HT1080 (cell line): ENCODE measurements at regions not wholly inside any gene's neighbourhood (a gene's known extent, or its start where the extent isn't known, plus 50 kb on each side); places are given as distances from the start of the nearest gene placed in this dataset.

Source experiments
- DNase-seq: peaks from one replicate; pipeline ENCODE4 v3.0.0-alpha.2; 2015; ENCODE audit warnings: low read depth

GRCh38 chr16:65869261-65869660 is 497.2 kb upstream of the CDH5 start:
- no peak for DNase-seq

DNA sequence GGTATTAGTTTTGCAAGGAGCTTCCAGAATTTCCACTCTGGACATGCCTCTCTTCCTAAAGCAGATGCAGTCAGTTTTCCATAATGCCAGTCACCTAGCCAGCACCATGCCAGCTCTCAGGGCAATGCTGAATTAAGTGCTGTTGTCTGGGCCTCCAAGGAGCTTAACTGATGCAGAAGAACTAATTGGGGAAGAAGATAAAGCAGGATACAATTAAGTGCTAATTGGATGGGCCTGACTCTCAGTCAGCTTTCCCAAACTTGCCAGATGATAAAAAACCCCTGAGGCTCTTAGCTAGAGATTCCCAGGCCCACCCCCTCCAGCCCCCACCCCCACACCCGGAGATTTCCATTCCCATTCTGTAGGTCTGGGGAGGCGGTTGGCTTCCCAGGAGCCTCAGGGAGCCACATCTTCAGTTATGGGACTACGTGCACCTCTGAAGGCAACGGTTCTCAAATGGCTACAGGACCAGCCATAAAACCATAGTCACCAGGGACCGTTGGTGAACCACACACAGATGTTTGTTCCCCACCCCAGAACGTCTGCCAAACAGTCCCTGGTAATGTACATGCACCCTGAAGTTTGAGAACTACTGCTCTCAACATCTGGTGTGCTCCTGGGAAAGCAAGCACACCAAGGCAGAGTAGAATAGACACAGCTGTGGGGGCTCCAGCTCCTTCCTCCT is 499.1 kb upstream of the CDH5 start:
- DNase-seq, result no peak

- no peak for DNase-seq
These were observed 503.3 kb upstream of the CDH5 start for GRCh38 chr16:65863236-65863635.

- DNase-seq, result no peak
These were observed 505.3 kb upstream of the CDH5 start for GRCh38 chr16:65861131-65861731.

DNA sequence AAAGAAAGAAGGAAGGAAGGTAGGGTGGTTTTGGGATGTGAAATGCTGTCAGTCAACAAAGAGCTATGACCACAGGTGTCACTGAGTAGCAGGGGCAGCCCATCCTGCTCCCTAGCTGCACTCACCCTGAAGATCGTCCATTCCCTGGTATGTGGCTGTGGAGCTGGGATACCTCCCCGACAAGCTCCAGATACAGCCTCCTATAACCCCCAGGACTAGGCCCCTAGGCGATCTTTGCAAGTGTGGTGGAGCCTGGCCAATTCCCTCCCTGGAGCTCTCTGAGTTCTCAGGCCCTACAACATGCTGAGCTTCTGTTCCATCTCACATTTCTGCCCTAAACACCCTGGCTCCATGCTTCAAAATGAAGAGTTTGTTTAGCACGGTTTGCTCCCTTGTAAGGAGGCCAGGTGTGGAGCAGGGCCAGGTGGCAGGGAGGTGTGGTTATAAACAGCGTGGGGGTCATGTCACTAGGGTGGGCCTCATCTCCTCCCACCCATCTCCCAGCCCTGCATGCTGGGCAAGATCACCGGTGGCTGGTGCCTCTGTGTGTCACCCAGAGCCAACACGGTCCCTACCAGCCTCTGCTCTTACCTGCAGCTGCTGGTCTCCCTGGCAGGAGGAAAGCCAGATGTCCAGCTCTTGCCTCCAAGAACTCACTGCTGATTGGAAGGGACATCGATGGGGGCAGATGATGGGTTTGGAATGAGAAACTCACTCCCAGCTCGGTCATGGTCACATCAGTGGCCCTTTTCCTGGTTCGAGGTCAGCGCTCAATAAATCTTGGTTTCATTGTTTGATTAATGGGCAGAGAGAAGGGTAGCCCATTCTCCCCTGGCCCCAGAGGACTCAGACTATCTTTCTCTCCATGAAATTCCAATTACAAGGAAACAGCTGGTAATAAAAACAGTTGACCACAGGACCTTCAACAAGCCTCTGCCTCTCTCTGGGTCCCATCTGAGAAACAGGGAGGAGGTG is 511.0 kb upstream of the CDH5 start:
- no peak for DNase-seq

DNA sequence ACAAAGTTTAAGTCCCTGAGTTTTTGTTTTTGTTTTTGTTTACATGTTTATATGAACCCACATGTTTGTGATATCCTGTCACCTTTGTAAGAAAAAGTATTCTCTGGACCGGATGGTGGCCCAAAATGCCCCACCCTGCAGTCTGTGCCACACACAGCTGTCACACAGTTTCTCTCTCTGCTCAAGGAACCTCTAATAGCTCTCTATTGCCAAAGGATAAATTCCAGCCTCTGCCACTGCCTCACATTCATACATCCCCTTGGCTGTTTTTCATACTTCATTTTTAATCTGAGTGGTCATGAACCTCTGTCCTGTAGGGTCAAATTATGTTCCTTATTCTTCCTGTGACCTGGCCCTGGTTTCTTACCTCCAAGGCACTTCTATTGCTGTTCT is 520.3 kb upstream of the CDH5 start:
- no peak for DNase-seq

DNA sequence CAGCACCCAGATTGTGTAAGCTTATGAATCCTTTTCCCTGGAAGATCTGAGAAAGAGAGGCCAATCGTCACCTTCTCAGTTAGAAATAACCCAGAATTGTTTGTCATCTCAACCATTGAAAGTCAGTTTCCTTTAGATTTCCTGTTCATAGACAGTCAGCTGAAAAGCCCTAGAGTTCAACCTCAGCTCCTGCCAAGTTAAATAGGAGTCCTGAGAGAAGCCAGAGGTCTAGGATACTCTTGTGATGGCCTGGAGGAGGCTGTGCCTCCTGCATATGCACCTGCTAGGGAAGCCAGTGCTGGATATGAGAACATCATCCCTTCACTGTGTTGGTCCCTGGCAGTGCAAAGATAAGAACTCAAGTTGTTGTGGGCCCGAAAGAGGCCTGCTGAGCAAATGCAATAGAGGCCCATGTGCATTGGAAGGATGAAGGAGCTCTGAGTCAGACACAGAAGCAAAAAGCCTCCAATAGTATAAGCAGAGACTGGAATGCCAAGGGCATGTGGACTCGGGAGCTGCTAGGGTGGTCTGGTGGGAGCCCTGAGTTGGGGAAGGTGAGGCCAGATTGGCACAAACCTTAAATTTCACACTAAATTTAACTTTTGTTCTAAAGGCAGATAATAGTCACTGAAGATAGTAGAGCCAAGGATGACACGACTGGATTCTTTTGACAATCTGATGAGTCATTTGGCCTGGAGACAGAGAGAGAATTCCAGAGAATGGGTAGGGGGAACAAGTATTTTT is 520.9 kb upstream of the CDH5 start:
- peak; percentile 9 for DNase-seq

DNA sequence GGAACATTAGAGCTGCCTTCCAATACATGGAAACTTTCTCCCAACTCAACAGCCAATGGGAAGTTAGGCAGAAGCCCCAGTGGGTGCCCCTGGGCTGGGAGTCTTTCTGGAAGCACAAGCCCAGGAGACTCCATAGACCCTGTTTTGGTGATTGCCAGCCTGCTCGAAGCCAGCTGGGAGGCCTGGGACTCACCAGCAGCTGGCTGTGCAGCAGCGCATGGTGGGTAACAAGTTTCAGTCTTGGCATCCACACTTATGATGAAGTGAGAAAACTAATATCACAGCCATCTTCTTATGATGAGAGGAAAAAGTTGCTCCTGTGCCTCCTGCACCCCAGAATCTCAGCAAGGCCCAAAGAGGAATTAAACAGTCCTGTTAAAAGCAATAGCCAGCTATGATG is 522.5 kb upstream of the CDH5 start:
- DNase-seq, result no peak

GRCh38 chr16:65842067-65842466 is 524.4 kb upstream of the CDH5 start:
- no peak for DNase-seq

- DNase-seq, result no peak
These were observed 528.5 kb upstream of the CDH5 start for GRCh38 chr16:65838001-65838400.

DNA sequence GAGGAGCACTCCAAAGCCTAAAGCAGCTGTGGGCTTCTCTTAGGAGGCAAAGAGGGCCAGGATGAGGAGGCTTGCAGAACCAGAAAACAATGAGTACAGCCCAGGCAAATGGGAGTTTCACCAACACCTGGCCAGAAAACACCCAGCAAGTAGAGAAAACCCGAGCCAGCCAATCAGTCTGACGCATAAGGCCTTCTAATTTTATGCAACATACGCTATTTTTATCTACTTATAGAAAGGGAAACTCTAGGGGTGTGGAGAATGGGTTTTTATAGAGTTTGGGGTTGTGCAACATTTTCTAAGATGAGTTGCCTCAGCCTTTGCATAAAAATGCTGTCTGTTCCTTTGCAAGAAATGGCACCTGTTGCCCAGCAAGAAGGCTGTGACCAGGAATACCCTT is 529.0 kb upstream of the CDH5 start:
- DNase-seq, result no peak

GRCh38 chr16:65834688-65835087 is 531.8 kb upstream of the CDH5 start:
- no peak for DNase-seq

DNA sequence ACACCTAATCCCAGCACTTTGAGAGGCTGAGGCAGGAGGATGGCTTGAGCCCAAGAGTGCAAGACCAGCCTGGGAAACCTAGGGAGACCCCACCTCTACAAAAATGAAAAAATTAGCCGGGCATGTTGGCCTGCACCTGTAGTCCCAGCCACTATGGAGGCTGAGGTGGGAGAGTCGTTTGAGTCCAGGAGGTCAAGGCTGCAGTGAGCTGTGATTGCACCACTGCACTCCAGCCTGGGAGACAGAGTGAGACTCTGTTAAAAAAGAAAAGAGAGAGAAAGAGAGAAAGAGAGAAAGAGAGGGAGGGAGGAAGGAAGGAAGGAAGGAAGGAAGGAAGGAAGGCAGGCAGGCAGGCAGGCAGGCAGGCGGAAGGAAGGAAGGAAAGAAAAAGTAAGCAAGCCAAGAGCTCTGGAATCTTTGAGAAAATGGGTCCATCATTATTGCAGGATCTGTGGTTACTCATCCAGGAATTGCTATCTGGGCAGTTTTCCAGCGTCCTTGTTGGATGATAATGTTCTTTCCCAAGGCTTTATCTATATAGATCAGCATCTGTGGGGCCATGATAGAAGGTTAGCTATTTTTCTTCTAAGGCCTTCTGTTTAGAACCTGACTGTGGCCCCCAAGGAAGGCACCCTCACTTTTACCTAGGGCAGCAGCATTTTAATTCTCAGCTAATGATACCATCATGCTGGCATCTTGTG is 533.2 kb upstream of the CDH5 start:
- peak; percentile 11 for DNase-seq

- DNase-seq, result no peak
These were observed 533.8 kb upstream of the CDH5 start for GRCh38 chr16:65832679-65833078.

GRCh38 chr16:65831903-65832666 is 534.4 kb upstream of the CDH5 start:
- no peak for DNase-seq

DNA sequence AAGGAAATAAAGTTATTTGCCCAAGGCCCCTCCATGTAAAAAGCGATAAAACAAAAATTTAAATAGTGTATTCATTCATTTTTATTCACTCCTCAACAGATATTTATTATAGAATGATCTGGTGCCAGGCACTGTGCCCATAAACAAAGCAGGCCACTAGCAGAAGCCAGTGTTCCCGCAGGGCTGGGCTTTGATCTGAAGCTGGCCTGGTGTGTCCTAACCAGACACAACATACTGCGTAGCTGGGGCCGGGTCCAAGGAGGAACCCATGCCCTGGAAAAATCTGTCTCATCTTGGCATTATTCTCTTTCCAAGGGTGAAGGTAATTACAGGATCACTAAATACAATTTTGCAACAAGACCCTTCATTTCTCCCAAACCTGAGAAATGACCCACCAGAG is 537.4 kb upstream of the CDH5 start:
- DNase-seq, result no peak

DNA sequence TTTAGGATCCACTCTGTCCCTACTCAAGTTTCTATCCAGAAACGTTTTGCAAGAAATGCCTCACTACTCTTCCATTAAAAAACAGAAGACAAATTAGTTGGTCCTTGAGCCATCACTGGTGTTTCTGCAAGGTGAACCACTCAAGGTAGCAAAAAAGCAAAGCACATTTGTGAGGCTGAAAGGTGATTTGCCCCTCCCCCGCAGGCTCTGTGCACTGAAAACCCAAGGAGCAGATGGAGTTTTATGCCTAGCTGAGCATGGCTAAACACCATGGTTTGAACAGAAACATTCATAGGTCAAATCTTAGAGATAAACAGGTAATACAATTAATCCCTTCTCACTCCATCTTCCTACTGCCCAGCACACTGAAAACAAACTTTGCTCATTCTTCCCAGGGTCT is 538.2 kb upstream of the CDH5 start:
- no peak for DNase-seq

DNA sequence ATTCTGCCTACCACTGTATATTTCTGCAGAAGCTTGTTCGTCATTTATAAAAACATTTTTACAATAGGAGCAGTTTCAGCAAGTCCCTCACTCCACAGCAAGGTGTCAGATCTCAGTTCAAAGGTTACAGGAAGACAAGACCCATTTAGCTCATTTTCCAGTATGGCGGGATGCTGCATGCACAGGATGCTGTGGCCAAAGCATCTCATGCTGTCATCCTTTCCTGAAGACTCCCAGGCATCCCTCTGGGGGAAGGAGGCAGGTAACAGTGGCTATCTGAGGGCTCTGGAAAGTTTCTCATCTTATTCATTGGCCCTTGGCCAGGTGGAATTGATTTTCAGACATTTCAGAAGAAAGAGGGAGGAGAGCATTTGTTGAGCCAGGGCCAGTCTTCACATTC is 539.3 kb upstream of the CDH5 start:
- no peak for DNase-seq

- no peak for DNase-seq
These were observed 541.2 kb upstream of the CDH5 start for GRCh38 chr16:65825191-65825856.

DNA sequence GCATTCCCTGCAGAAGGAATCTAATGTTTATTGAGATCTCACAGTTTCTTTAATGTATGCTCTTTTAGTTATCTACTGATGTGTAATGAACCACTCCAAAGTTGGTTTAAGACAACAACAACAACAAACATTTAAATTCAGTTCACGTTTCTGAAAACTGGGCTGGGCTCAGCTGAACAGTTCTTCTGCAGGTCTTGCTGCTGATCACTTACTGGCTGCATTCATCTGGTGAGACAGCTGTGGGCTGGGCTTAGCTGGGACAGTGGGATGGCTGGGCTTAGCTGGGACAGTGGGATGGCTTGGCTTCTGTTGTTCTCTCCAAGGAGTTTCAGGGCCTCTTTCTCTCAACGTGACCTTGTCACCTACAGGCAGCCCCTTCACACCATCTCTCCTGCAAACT is 544.3 kb upstream of the CDH5 start:
- DNase-seq, result no peak
